ENCODE measurements at regions not wholly inside any gene's neighbourhood (a gene's known extent, or its start where the extent isn't known, plus 50 kb on each side); places are given as distances from the start of the nearest gene placed in this dataset.
"Not testable (repeated sequence)": the region's sequence is repeated elsewhere in the genome, so short reads cannot be mapped to it uniquely, and the experiment has no call there.

DNA sequence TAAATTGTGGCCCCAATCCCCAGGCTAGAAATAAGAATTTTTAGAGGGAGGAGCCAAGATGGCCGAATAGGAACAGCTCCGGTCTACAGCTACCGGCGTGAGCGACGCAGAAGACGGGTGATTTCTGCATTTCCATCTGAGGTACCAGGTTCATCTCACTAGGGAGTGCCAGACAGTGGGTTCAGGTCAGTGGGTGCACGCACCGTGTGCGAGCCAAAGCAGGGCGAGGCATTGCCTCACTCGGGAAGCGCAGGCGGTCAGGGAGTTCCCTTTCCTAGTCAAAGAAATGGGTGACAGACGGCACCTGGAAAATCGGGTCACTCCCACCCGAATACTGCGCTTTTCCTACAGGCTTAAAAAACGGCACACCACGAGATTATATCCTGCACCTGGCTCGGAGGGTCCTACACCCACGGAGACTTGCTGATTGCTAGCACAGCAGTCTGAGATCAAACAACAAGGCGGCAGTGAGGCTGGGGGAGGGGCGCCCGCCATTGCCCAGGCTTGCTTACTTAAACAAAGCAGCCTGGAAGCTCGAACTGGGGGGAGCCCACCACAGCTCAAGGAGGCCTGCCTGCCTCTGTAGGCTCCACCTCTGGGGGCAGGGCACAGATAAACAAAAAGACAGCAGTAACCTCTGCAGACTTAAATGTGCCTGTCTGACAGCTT is 257.7 kb upstream of the MEIS1 start:
- TF ChIP-seq, protein P1, sequence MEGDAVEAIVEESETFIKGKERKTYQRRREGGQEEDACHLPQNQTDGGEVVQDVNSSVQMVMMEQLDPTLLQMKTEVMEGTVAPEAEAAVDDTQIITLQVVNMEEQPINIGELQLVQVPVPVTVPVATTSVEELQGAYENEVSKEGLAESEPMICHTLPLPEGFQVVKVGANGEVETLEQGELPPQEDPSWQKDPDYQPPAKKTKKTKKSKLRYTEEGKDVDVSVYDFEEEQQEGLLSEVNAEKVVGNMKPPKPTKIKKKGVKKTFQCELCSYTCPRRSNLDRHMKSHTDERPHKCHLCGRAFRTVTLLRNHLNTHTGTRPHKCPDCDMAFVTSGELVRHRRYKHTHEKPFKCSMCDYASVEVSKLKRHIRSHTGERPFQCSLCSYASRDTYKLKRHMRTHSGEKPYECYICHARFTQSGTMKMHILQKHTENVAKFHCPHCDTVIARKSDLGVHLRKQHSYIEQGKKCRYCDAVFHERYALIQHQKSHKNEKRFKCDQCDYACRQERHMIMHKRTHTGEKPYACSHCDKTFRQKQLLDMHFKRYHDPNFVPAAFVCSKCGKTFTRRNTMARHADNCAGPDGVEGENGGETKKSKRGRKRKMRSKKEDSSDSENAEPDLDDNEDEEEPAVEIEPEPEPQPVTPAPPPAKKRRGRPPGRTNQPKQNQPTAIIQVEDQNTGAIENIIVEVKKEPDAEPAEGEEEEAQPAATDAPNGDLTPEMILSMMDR (IDR thresholded peaks at IDR 0.05; ENCODE audit: control extremely low read depth in 1 of 3, insufficient read depth in 1 of 3, low read depth in 1 of 3, low read length in 3 of 3): not testable (repeated sequence)
- TF ChIP-seq NANOG (IDR thresholded peaks at IDR 0.05; ENCODE audit: insufficient read depth, low read depth, low read length, poor library complexity, severe bottlenecking): not testable (repeated sequence)
